Superior temporal gyrus (tissue), 1 donor: ENCODE measurements at regions not wholly inside any gene's neighbourhood (a gene's known extent, or its start where the extent isn't known, plus 50 kb on each side); places are given as distances from the start of the nearest gene placed in this dataset.

Experiments used
- DNase-seq: peaks from one replicate; pipeline ENCODE4 v3.0.0-alpha.2; 2016; ENCODE audit errors: extremely low spot score

DNA sequence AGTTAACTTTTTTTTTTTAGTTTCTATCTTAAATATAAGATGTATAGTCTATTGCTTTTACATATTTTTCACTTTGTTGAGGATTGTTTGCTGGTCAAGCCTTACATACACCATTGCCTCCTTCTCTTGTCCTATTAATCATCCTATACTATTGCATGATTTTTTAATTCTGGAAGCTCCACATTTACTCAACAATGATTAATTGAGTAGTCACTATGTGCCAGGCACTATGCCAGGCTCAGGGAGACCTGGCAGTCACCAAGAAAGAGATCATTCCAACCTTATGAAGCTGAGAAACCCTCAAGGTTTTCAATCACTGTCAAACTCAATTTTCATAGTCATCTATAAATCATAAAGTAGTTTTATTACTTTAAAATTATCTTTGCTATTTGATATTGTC, 626.2 kb downstream of the IGSF11 start:
- no peak for DNase-seq

GRCh38 chr3:118412503-118412902, 622.1 kb downstream of the IGSF11 start:
- no peak for DNase-seq

- DNase-seq: no peak
Measured at GRCh38 chr3:118425272-118425837, 609.3 kb downstream of the IGSF11 start.

DNA sequence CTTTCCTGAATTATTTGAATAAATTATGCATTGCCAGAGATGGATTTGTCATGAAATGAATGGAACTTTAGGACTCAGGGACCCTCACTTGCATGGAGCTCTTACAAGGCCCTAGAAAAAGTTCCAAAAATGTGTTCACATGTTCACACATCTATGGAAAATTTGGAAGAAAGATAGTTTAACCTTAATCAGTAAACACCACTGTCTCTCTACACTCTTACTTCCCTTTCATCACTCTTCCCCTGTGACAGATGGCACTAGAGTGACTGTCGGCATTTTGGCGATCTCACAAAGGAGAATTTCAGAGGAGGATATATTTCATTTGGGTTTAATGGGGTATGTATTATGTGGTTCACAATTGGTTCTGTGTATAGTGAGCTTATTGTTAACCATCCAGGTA, 600.8 kb downstream of the IGSF11 start:
- no peak for DNase-seq

DNA sequence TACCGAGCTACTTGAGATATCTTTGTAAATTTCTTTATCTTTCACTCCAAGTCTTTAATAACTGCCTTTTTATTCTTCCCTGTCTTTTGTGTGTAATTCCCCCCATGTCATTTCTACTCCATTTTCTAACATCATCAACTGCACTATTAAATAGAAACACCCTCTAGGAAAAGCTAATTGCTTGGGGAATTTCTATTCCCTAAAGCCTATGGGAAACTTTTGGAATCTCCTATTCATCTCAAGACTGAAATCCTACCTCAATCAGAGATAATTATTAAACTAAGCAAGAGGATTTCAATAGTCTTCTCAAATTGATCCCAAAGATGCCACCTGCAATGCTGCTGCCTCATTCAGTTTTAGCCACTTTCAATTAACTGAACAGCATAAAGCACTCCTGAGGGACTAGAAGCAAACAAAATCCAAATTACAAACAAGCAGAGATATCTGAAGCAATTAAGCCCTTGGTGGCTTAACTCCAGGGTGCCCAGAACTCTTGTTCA, 598.7 kb downstream of the IGSF11 start:
- no peak for DNase-seq

DNA sequence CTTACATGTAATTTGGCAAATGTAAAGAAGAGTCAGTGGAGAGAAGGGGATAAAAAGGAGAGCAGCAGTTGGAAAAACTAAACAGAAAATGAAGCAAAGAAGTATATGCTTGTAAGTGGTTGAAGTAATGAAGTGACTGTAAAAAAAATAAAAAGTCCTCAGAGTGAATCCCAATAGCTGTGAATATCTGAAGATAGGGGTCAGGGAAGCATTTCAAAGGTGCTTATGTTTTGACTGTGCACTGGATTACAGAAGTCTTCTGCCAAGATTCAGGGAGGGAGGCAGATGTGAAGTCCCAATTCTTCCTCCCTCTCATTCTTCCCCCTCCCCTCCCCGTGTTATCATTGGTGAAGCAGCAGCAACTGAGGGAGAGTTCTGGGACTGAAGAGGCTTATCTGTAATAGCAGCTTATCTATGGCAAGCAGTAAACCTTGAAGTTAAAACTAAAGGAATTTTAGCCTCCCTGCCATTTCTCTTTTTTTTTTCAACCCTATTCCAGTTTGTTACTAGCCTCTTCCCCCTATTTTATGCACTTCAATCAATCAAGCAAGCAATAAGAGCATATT, 597.9 kb downstream of the IGSF11 start:
- DNase-seq: no peak

- no peak for DNase-seq
Measured at GRCh38 chr3:118445036-118445435, 589.6 kb downstream of the IGSF11 start.

- no peak for DNase-seq
Measured at GRCh38 chr3:118447339-118447738, 587.3 kb downstream of the IGSF11 start.

GRCh38 chr3:118466795-118467330, 567.8 kb downstream of the IGSF11 start:
- no peak for DNase-seq

DNA sequence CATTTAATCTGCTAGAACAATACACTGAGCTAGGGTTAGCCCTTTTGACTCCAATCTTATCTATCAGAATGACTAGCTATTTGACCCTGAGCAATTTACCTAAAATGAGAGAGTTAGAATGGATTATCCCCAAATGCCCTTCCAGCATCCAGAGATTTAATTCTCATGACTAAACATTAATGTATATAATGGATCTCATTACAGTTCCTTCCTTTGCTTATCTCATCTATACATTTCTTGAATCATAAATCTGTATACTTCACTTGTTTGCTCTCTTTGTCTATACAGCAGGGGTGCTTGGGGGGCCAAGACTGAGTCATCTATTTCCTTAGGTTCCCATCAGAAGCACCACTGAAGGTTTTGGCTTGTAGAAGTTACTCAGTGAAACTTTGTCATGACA, 565.8 kb downstream of the IGSF11 start:
- DNase-seq: no peak

- no peak for DNase-seq
Measured at GRCh38 chr3:118472586-118472985, 562.1 kb downstream of the IGSF11 start.

- DNase-seq: no peak
Measured at GRCh38 chr3:118473343-118473742, 561.3 kb downstream of the IGSF11 start.

GRCh38 chr3:118476885-118477618, 557.6 kb downstream of the IGSF11 start:
- no peak for DNase-seq

DNA sequence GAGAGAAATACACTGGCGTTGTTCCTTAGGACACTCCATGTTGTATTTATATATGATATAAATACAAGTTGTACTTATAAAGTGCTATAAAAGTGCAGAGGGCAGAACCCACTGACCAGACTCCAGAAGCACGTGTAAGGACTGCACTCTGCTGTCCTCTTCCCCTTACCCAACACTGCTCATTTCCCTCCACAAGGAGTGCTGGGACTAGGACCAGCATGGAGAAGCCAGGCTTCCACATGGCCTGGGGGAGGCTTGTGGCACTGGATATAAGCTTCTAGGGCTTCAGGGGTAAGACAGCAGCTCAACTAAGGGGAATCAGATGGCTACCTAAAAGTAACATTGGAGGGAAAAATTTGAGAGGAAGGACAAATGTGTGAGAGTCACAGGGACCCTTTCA, 556.9 kb downstream of the IGSF11 start:
- DNase-seq: no peak

DNA sequence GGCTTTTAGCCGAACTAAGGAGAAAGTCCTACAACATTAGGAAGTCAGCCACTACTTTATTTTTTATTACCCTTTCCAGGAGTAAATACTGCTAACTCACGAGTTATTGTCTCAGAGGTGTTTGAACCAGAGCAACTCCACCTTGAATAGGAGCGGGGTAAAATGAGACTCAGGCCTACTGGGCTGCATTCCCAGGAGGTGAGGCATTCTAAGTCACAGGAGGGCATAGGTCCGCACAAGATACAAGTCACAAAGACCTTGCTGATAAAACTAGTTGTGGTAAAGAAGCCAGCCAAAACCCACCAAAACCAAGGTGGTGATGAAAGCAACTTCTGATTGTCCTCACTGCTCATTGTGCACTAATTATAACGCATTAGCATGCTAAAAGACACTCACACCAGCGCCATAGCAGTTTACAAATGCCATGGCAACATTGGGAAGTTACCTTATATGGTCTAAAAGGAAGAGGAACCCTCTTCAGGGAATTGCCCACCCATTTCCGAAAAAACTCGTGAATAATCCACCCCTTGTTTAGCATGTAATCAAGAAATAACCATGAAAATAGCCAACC, 555.9 kb downstream of the IGSF11 start:
- DNase-seq: no peak

DNA sequence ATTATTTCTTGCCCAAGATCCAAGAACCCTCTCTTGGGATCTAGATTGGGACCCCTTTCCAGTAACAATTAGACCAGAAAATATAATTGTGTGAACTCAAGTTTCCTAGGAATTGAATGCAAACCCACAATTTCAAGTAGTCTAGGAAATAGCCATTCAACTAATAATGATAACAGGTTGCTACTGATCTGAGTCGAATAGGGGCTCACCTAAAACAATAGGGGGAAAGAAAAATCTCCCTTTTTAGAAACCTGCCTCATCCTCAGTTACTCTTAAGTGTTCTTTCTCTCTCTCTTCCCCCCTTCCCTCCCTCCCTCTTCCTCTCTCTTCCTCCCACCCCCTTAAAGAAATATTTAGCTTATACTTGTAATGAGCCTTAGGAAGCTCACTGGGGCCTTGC, 555.3 kb downstream of the IGSF11 start:
- no peak for DNase-seq

DNA sequence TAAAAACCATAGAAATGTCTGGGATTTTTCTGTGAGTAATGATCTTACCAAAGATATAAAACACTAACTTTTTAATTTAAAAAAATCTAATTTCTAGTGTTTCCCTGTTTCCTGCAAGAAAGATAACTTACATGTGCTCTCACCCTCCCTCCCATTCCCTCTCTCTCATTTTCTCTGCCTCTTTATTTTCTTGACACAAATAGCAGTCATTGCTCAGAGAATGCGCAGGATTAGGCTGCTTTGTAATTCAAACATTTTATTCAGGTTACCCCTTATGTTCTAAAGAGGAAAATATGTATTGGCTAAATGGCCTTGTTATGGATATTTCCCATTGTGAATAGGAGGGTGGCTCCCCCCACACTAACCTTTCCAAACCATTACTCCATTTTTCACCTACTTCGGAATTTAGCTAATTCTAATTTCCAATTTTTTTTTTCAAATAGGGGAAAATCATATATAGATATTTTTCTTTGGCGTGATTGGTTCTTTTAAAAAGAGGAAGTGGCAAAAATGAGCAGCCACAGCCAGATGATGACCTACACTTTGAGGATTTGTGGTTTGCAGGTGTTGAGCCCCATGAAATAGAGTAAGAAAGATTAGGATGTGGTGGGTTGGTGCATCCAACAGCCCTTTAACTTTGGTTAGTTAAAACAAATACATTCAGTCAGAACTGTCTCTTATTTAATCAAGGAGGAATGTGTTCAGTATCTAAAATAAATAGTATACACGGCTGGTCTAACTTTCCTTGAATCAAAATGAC, 554.4 kb downstream of the IGSF11 start:
- DNase-seq: no peak

DNA sequence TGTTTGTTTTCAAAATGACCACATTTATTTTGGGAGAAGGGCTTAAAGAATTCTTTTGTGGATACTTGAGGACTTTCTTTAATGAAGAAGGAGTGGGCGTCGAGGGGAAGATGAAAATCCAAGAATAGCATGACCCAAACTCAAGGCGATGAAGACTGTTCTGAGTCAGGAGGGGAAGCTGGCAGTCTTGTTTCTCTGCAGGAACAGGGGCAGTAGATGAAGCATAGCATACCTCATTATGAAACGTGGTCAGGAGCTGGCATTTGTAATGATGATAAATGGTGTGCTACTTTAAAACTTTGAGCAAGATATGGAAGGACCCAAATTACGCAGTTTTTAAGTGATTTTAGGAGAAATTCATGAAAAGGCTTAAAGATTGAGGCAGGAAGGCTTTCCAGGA, 549.0 kb downstream of the IGSF11 start:
- DNase-seq: no peak

GRCh38 chr3:118487734-118488133, 546.9 kb downstream of the IGSF11 start:
- DNase-seq: no peak

DNA sequence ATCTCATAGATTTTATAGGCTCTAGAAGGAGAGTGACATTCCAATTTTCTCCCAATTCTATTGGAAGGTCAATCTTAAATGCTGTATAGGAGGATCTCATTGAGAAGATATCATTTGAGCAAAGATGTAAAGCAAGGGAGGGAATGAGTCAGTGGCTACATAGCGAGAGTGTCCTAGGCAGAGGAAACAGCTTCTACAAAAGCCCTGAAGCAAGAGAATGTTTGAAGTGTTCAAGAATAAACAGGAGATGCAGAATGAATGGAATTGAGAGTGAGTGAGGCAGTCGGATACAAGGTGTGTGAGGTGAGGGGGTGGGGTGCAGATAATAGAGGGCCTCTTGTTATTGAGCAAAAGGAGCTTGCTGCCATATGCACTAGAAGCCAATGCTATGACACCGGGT, 545.9 kb downstream of the IGSF11 start:
- no peak for DNase-seq

- no peak for DNase-seq
Measured at GRCh38 chr3:118495206-118495605, 539.4 kb downstream of the IGSF11 start.

GRCh38 chr3:118497274-118497673, 537.4 kb downstream of the IGSF11 start:
- no peak for DNase-seq
